Common myeloid progenitor, CD34-positive (primary cell): ENCODE measurements at regions not wholly inside any gene's neighbourhood (a gene's known extent, or its start where the extent isn't known, plus 50 kb on each side); places are given as distances from the start of the nearest gene placed in this dataset.
"Not testable (repeated sequence)": the region's sequence is repeated elsewhere in the genome, so short reads cannot be mapped to it uniquely, and the experiment has no call there.

ENCODE experiments used
- CTCF ChIA-PET: fragments of 350-600 bp; sonication (Branson Sonifier 250); formaldehyde crosslinking; loops from one replicate; lab custom pipeline; 2021; ENCODE audit warnings: antibody characterized with exemption; lab: Charles Lee
- POLR2A ChIA-PET: fragments of 350-600 bp; sonication (Branson Sonifier 250); formaldehyde crosslinking; loops from one replicate; lab custom pipeline; 2021; ENCODE audit warnings: antibody characterized with exemption; lab: Charles Lee
- DNase-seq, 3 donors: peaks; one replicate each; pipeline versions ENCODE4 v3.0.0 to v3.0.0-alpha.2; 2013
- H3K27ac ChIP-seq, 2 experiments: 1 replicate in 1 of 2; 2 replicates in 1 of 2; pipeline ENCODE4 v1.7.0; 2013; ENCODE audit warnings: inconsistent platforms in 2 of 2, low read length in 2 of 2, mild to moderate bottlenecking in 2 of 2, low read depth in 1 of 2, moderate library complexity in 1 of 2; ENCODE audit not compliant: severe bottlenecking in 2 of 2, insufficient read depth in 1 of 2, poor library complexity in 1 of 2
- H3K27me3 ChIP-seq, 5 experiments: replicated peaks in 2 of 5; 1 replicate in 3 of 5; 2 replicates in 2 of 5; pipeline versions ENCODE4 v1.6.1 to v1.7.0; 2013; ENCODE audit warnings: low read length in 4 of 5, mild to moderate bottlenecking in 2 of 5, moderate library complexity in 2 of 5, inconsistent platforms in 1 of 5; ENCODE audit not compliant: insufficient read depth in 5 of 5, control insufficient read depth in 4 of 5
- H3K36me3 ChIP-seq, 4 experiments: 1 replicate in 2 of 4; 2 replicates in 2 of 4; pipeline versions ENCODE4 v1.6.1 to v1.7.0; 2013; ENCODE audit warnings: low read length in 3 of 4, control low read depth in 1 of 4, mild to moderate bottlenecking in 1 of 4; ENCODE audit not compliant: control insufficient read depth in 4 of 4, insufficient read depth in 4 of 4
- H3K4me1 ChIP-seq, 4 experiments: 1 replicate in 3 of 4; 2 replicates in 1 of 4; pipeline versions ENCODE4 v1.6.1 to v1.7.1; 2013; ENCODE audit warnings: low read length in 3 of 4, mild to moderate bottlenecking in 3 of 4, control low read depth in 1 of 4, inconsistent platforms in 1 of 4, moderate library complexity in 1 of 4; ENCODE audit not compliant: control insufficient read depth in 4 of 4, insufficient read depth in 4 of 4; ENCODE audit errors: control extremely low read depth in 1 of 4
- H3K4me3 ChIP-seq, 7 experiments: 1 replicate in 4 of 7; 2 replicates in 3 of 7; pipeline versions ENCODE4 v1.5.1 to v1.7.0; 2013; ENCODE audit warnings: mild to moderate bottlenecking in 7 of 7, low read length in 6 of 7, moderate library complexity in 6 of 7, inconsistent platforms in 2 of 7, low read depth in 2 of 7, control low read depth in 1 of 7; ENCODE audit not compliant: insufficient read depth in 4 of 7, control insufficient read depth in 1 of 7; ENCODE audit errors: extremely low read depth in 1 of 7
- H3K9me3 ChIP-seq, 5 experiments: 1 replicate in 4 of 5; 2 replicates in 1 of 5; pipeline versions ENCODE4 v1.6.1 to v1.7.1; 2013; ENCODE audit warnings: low read length in 4 of 5, mild to moderate bottlenecking in 2 of 5, inconsistent platforms in 1 of 5, low read depth in 1 of 5, moderate library complexity in 1 of 5; ENCODE audit not compliant: control insufficient read depth in 4 of 5, insufficient read depth in 2 of 5; ENCODE audit errors: control extremely low read depth in 1 of 5
- WGBS: methylation state at CpG from one replicate; pipeline ENCODE4 v1.1.5; 2013; ENCODE audit not compliant: insufficient coverage; 5-methylcytosine and 5-hydroxymethylcytosine counted together

DNA sequence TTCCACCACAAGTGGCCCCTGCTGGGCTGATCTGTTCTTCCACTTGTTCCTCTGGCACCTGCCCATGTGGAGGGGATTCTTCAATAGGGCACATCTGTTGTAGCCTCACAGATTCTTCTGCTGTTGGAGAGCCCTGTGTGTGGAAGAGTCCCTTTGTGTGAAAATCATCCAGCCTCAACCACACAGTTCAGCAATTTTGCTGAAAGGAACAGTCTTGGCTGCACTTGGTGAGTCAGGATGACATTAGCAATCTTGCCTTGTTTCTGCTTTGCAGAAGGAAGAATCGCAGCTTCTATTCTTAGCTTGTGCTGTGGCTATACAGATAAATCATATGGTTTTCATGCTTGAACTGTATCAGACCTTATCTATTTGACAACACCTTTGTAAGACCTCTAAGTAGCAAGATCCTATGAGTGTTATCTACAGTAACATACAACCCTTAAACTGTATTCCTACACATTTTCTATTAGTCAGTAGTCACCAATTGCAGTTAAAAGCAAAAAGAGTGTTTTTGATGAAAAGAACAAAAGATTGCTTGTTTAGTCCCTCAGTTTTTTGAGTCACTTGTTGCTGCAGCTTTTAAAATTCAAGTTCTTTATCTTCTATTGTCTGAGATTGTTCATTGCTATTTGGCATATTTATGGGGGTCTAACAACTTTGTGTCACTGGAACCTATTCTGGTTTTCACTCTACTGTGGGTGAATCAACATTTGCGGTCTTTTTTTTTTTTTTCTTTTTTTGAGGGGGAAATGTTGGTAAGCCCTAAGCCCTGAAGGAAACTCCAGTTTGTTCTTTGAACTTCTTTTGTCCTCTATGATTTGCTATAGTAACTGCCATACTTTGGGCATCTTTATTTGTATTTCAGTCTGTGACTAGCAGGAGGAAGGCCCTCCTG lies 231.6 kb downstream of the TFAP2B start:
- Histone ChIP-seq H3K36me3 (no peaks in the 10 kb centered on the region), H3K27ac (peak overlapping the region in 1 of 2 experiments; percentile 59), H3K4me1 (peaks cover 0 to 25% (median 11%) of the 10 kb centered on the region in 4 experiments), H3K4me3 (no peak overlapping the region), H3K27me3 (no peaks in the 10 kb centered on the region), H3K9me3 (peaks cover 0 to 3% (median 0%) of the 10 kb centered on the region in 5 experiments)
- POLR2A ChIA-PET: interaction anchor here (0.6 kb wide), 1 partner anchor 76 kb away, joined by 3 read pairs; no protein-coding TSS in a partner anchor
- CTCF ChIA-PET: no interaction called here
- peak; percentile 67 to 96 (median 79) for DNase-seq
- 0% methylated on average over 1 of the region's 2 CpGs for WGBS

- H3K9me3 ChIP-seq, H3K4me3 ChIP-seq, H3K27me3 ChIP-seq, DNase-seq, CTCF ChIA-PET, H3K27ac ChIP-seq, H3K36me3 ChIP-seq, POLR2A ChIA-PET: not testable (repeated sequence)
- H3K4me1 ChIP-seq: peaks cover 0 to 25% (median 11%) of the 10 kb centered on the region in 4 experiments
- no CpG with 5 or more reads among the region's 2 CpGs for WGBS
Measured at GRCh38 chr6:51052716-51053115, 234.0 kb downstream of the TFAP2B start.

DNA sequence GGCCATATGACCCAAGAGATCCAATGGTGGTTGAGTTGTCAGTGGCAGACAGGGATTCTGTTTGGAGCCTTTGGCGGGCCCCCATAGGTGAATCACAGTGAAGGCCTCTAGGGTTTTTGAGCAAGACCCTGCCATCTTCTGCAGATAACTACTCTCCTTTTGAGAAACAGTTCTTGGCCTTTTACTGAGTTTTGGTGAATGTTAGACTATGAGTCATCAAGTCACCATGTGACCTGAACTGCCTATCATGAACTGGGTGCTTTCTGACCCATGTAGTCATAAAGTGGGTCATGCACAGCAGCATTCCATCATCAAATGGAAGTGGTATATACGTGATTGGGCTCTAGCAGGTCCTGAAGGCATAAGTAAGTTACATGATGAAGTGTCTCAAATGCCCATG lies 236.6 kb downstream of the TFAP2B start:
- DNase-seq, H3K27me3 ChIP-seq, CTCF ChIA-PET, H3K9me3 ChIP-seq, H3K36me3 ChIP-seq, H3K27ac ChIP-seq, H3K4me3 ChIP-seq, POLR2A ChIA-PET: not testable (repeated sequence)
- 100% methylated on average over 1 of the region's 2 CpGs for WGBS
- H3K4me1 ChIP-seq: peaks cover 0 to 15% (median 5%) of the 10 kb centered on the region in 4 experiments

GRCh38 chr6:51057296-51057695 lies 238.6 kb downstream of the TFAP2B start:
- no CpG with 5 or more reads among the region's 4 CpGs for WGBS
- Histone ChIP-seq H3K4me3 (no peak overlapping the region), H3K27ac (no peak overlapping the region), H3K36me3 (no peaks in the 10 kb centered on the region), H3K4me1 (no peaks in the 10 kb centered on the region), H3K27me3 (no peaks in the 10 kb centered on the region), H3K9me3 (peaks cover 0 to 3% (median 0%) of the 10 kb centered on the region in 5 experiments)
- CTCF ChIA-PET: no interaction called here
- no peak for DNase-seq
- POLR2A ChIA-PET: no interaction called here

GRCh38 chr6:51060262-51060762 lies 241.6 kb downstream of the TFAP2B start:
- ChIA-PET POLR2A (no interaction called here), CTCF (no interaction called here)

DNA sequence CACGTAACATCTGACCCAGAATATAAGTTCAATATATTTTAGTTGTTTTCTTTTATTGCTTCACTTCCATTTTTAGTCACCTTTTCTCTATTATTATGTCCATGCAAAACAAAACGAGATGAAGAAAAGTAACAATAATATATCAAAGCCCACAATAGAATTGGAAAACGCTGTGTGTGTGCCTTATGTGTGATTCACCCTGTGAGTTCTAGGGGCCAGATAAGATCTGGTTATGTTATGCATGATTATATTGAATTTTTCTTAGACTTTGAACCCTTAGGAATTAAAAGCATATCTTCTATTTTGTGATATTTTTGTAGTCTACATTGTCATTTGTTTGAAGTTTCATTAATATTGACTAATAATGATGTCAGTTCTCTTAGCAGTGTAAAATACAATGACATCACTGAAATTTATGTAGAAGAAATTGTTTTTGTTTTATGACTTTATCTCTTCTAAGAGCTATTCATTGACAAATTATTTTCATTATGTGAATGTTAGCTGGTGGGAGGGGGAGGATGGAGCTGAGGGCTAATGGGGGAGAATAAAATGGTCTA lies 243.6 kb downstream of the TFAP2B start:
- DNase-seq: no peak
- Histone ChIP-seq H3K27ac (no peak overlapping the region), H3K27me3 (no peaks in the 10 kb centered on the region), H3K4me1 (no peaks in the 10 kb centered on the region), H3K36me3 (no peaks in the 10 kb centered on the region), H3K4me3 (no peak overlapping the region), H3K9me3 (no peaks in the 10 kb centered on the region)
- ChIA-PET POLR2A (interaction anchor here (0.7 kb wide), 1 partner anchor 154 kb away, joined by 4 read pairs; no protein-coding TSS in a partner anchor), CTCF (no interaction called here)
- WGBS: 100% methylated on average over 1 of the region's 3 CpGs

More at GRCh38 chr6:51060262-51060762, 241.6 kb downstream of the TFAP2B start:
- Histone ChIP-seq H3K36me3 (no peaks in the 10 kb centered on the region), H3K4me3 (no peak overlapping the region), H3K27me3 (no peaks in the 10 kb centered on the region), H3K27ac (no peak overlapping the region), H3K9me3 (no peaks in the 10 kb centered on the region), H3K4me1 (no peaks in the 10 kb centered on the region)
- 5% methylated on average over 2 of the region's 3 CpGs for WGBS
- DNase-seq: peak in 1 of 3 donors; percentile 13
